ENCODE measurements at regions not wholly inside any gene's neighbourhood (a gene's known extent, or its start where the extent isn't known, plus 50 kb on each side); places are given as distances from the start of the nearest gene placed in this dataset.

DNA sequence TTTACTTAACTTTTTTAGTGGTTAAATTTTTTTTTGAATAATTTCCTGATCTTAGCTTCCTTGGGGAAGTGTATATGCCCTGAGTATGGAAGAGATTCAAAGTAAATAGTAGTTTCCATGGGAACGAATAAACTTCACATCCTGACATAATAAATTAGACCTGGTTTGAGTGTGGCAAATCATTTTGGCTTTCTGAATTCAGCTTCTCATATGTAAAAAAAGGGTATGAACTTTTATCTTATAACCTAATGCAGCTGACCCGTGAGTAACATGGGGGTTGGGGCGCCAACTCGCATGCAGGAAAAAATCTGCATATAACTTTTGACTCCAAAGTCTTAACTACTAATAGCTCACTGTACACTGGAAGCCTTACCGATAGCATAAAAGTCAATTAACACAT lies 736.8 kb upstream of the NCAM2 start:
- TF ChIP-seq, protein P1, sequence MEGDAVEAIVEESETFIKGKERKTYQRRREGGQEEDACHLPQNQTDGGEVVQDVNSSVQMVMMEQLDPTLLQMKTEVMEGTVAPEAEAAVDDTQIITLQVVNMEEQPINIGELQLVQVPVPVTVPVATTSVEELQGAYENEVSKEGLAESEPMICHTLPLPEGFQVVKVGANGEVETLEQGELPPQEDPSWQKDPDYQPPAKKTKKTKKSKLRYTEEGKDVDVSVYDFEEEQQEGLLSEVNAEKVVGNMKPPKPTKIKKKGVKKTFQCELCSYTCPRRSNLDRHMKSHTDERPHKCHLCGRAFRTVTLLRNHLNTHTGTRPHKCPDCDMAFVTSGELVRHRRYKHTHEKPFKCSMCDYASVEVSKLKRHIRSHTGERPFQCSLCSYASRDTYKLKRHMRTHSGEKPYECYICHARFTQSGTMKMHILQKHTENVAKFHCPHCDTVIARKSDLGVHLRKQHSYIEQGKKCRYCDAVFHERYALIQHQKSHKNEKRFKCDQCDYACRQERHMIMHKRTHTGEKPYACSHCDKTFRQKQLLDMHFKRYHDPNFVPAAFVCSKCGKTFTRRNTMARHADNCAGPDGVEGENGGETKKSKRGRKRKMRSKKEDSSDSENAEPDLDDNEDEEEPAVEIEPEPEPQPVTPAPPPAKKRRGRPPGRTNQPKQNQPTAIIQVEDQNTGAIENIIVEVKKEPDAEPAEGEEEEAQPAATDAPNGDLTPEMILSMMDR (IDR thresholded peaks at IDR 0.05): no peak
- TF ChIP-seq POLR2A (IDR thresholded peaks at IDR 0.05) (no peak), POLR2AphosphoS5 (IDR thresholded peaks at IDR 0.05) (no peak)
